CD14-positive monocyte (primary cell): ENCODE measurements at regions not wholly inside any gene's neighbourhood (a gene's known extent, or its start where the extent isn't known, plus 50 kb on each side); places are given as distances from the start of the nearest gene placed in this dataset.

Experiments
- DNase-seq, 3 donors: peaks; one replicate each; pipeline ENCODE4 v3.0.0-alpha.2; 2011 to 2022
- H2AFZ ChIP-seq: 2 replicates; pipeline ENCODE4 v1.6.0; 2012; ENCODE audit warnings: mild to moderate bottlenecking, low read depth, low read length, inconsistent platforms; ENCODE audit not compliant: insufficient read depth, poor library complexity, severe bottlenecking
- H3K27ac ChIP-seq, 2 donors: 1 replicate in 1 of 2; 2 replicates in 1 of 2; pipeline ENCODE4 v1.5.1; 2012 to 2013; ENCODE audit warnings: low read length in 2 of 2, control low read depth in 1 of 2, inconsistent platforms in 1 of 2, low read depth in 1 of 2, mild to moderate bottlenecking in 1 of 2
- H3K27me3 ChIP-seq, 2 donors: one replicate each; pipeline versions ENCODE4 v1.6.0 to v1.6.1; 2011 to 2013; ENCODE audit warnings: low read length in 2 of 2; ENCODE audit not compliant: control insufficient read depth in 2 of 2, insufficient read depth in 2 of 2
- H3K36me3 ChIP-seq, 2 donors: replicated peaks in 1 of 2; 1 replicate in 1 of 2; 2 replicates in 1 of 2; pipeline versions ENCODE4 v1.5.1 to v1.6.1; 2012 to 2013; ENCODE audit warnings: low read length in 2 of 2, control low read depth in 1 of 2, inconsistent platforms in 1 of 2, mild to moderate bottlenecking in 1 of 2; ENCODE audit not compliant: insufficient read depth in 2 of 2, control insufficient read depth in 1 of 2
- H3K4me1 ChIP-seq, 2 donors: 1 replicate in 1 of 2; 2 replicates in 1 of 2; pipeline versions ENCODE4 v1.5.1 to v1.6.1; 2012 to 2013; ENCODE audit warnings: low read length in 2 of 2, control low read depth in 1 of 2, inconsistent platforms in 1 of 2, mild to moderate bottlenecking in 1 of 2, moderate library complexity in 1 of 2; ENCODE audit not compliant: insufficient read depth in 2 of 2, control insufficient read depth in 1 of 2
- H3K4me2 ChIP-seq: replicated peaks from 2 replicates; pipeline ENCODE3; 2012; ENCODE audit warnings: low read length, moderate library complexity, mild to moderate bottlenecking; ENCODE audit not compliant: poor library complexity, severe bottlenecking; ENCODE audit errors: extremely low read depth
- H3K4me3 ChIP-seq, 3 experiments: fragments of 200-600 bp in 1 of 3; sonication (generic) in 1 of 3; replicated peaks in 1 of 3; 1 replicate in 2 of 3; 2 replicates in 1 of 3; pipeline ENCODE4 v1.5.1; 2011 to 2013; ENCODE audit warnings: low read length in 3 of 3, mild to moderate bottlenecking in 3 of 3, control low read depth in 2 of 3, low read depth in 2 of 3, inconsistent platforms in 1 of 3, moderate library complexity in 1 of 3
- H3K79me2 ChIP-seq: 2 replicates; pipeline ENCODE4 v1.6.0; 2012; ENCODE audit warnings: mild to moderate bottlenecking, control low read depth, inconsistent platforms, low read length, moderate library complexity; ENCODE audit not compliant: insufficient read depth
- H3K9ac ChIP-seq: 2 replicates; pipeline ENCODE4 v1.6.0; 2017; ENCODE audit warnings: low read length, mild to moderate bottlenecking; ENCODE audit not compliant: insufficient read depth, poor library complexity, severe bottlenecking
- H3K9me3 ChIP-seq, 2 donors: replicated peaks in 1 of 2; 1 replicate in 1 of 2; 2 replicates in 1 of 2; pipeline versions ENCODE4 v1.5.1 to v1.6.1; 2012 to 2013; ENCODE audit warnings: low read length in 2 of 2, control low read depth in 1 of 2; ENCODE audit not compliant: control insufficient read depth in 1 of 2, insufficient read depth in 1 of 2
- H4K20me1 ChIP-seq: 2 replicates; pipeline ENCODE4 v1.6.0; 2012; ENCODE audit warnings: mild to moderate bottlenecking, low read length, control low read depth, moderate library complexity; ENCODE audit not compliant: insufficient read depth
- H3K27ac Mint-ChIP-seq, 7 donors: one replicate each; pipeline ENCODE4 v1.8.0; 2020; ENCODE audit warnings: mild to moderate bottlenecking in 7 of 7, mixed read lengths in 7 of 7, moderate library complexity in 6 of 7, inconsistent platforms in 2 of 7
- H3K27me3 Mint-ChIP-seq, 3 donors: one replicate each; pipeline ENCODE4 v1.8.0; 2021 to 2022; ENCODE audit warnings: low read depth in 3 of 3, mild to moderate bottlenecking in 3 of 3, mixed read lengths in 3 of 3, moderate library complexity in 3 of 3, inconsistent platforms in 1 of 3
- H3K36me3 Mint-ChIP-seq, 2 donors: one replicate each; pipeline ENCODE4 v1.8.0; 2020; ENCODE audit warnings: mixed read lengths in 2 of 2, inconsistent platforms in 1 of 2, mild to moderate bottlenecking in 1 of 2
- H3K4me1 Mint-ChIP-seq: one replicate; pipeline ENCODE4 v1.8.0; 2020; ENCODE audit warnings: mild to moderate bottlenecking, mixed read lengths
- H3K4me3 Mint-ChIP-seq, 2 donors: one replicate each; pipeline ENCODE4 v1.8.0; 2020; ENCODE audit warnings: mild to moderate bottlenecking in 2 of 2, mixed read lengths in 2 of 2, moderate library complexity in 1 of 2
- H3K9me3 Mint-ChIP-seq, 7 donors: one replicate each; pipeline ENCODE4 v1.8.0; 2020 to 2022; ENCODE audit warnings: mixed read lengths in 7 of 7, mild to moderate bottlenecking in 6 of 7, moderate library complexity in 6 of 7, inconsistent platforms in 2 of 7
- WGBS: methylation state at CpG from one replicate; pipeline ENCODE4 v1.1.5; 2013; ENCODE audit warnings: missing lambda C conversion rate; ENCODE audit not compliant: insufficient coverage; 5-methylcytosine and 5-hydroxymethylcytosine counted together
- intact Hi-C, 2 donors: fragments of 100-400 bp; cut with micrococcal nuclease; formaldehyde crosslinking; loops; one replicate each; pipeline versions ENCODE4 v1.15.0 to v1.15.1; 2023
- TF ChIP-seq, protein P1 (sequence below): fragments of 200-600 bp; IDR thresholded peaks from one replicate; pipeline ENCODE4 v1.8.0; 2022; ENCODE audit warnings: antibody characterized with exemption, mild to moderate bottlenecking

- Histone ChIP-seq H3K4me1 (peaks cover 13 to 17% of the 10 kb centered on the region in 2 donors), H3K4me3 (no peak overlapping the region), H4K20me1 (no peaks in the 10 kb centered on the region), H3K79me2 (no peaks in the 10 kb centered on the region), H3K9me3 (no peaks in the 10 kb centered on the region), H3K36me3 (no peaks in the 10 kb centered on the region), H3K27me3 (no peaks in the 10 kb centered on the region), H2AFZ (no peak overlapping the region), H3K27ac (no peak overlapping the region), H3K4me2 (no peak overlapping the region), H3K9ac (no peak overlapping the region)
- no peaks in the 10 kb centered on the region for H3K9me3 Mint-ChIP-seq
- WGBS: 95% methylated on average over 4 of the region's 8 CpGs
- TF ChIP-seq, protein P1, sequence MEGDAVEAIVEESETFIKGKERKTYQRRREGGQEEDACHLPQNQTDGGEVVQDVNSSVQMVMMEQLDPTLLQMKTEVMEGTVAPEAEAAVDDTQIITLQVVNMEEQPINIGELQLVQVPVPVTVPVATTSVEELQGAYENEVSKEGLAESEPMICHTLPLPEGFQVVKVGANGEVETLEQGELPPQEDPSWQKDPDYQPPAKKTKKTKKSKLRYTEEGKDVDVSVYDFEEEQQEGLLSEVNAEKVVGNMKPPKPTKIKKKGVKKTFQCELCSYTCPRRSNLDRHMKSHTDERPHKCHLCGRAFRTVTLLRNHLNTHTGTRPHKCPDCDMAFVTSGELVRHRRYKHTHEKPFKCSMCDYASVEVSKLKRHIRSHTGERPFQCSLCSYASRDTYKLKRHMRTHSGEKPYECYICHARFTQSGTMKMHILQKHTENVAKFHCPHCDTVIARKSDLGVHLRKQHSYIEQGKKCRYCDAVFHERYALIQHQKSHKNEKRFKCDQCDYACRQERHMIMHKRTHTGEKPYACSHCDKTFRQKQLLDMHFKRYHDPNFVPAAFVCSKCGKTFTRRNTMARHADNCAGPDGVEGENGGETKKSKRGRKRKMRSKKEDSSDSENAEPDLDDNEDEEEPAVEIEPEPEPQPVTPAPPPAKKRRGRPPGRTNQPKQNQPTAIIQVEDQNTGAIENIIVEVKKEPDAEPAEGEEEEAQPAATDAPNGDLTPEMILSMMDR: no peak
- no peak overlapping the region for H3K27ac Mint-ChIP-seq
- H3K4me3 Mint-ChIP-seq: no peak overlapping the region
- H3K36me3 Mint-ChIP-seq: peaks cover 4 to 8% of the 10 kb centered on the region in 2 donors
- intact Hi-C loops: no loop called here
- no peaks in the 10 kb centered on the region for H3K27me3 Mint-ChIP-seq
- DNase-seq: no peak
- peaks cover 30% of the 10 kb centered on the region for H3K4me1 Mint-ChIP-seq
These were observed 120.5 kb downstream of the SLC25A47 start for GRCh38 chr14:100443603-100444002.

- Histone ChIP-seq H3K4me1 (peaks cover 6 to 11% of the 10 kb centered on the region in 2 donors), H3K27ac (no peak overlapping the region), H3K27me3 (no peaks in the 10 kb centered on the region), H3K4me2 (no peak overlapping the region), H4K20me1 (no peaks in the 10 kb centered on the region), H3K4me3 (no peak overlapping the region), H3K9me3 (no peaks in the 10 kb centered on the region), H3K79me2 (no peaks in the 10 kb centered on the region), H2AFZ (no peak overlapping the region), H3K36me3 (no peaks in the 10 kb centered on the region), H3K9ac (no peak overlapping the region)
- WGBS: 100% methylated on average over 5 of the region's 8 CpGs
- H3K9me3 Mint-ChIP-seq: no peaks in the 10 kb centered on the region
- H3K27me3 Mint-ChIP-seq: no peaks in the 10 kb centered on the region
- H3K4me3 Mint-ChIP-seq: no peak overlapping the region
- TF ChIP-seq, protein P1: no peak
- H3K4me1 Mint-ChIP-seq: peaks cover 16% of the 10 kb centered on the region
- no peak overlapping the region for H3K27ac Mint-ChIP-seq
- intact Hi-C loops: loop anchor here in 1 of 2 donors (5.0 kb wide), 1 partner anchor 197 kb away; no protein-coding TSS in a partner anchor
- H3K36me3 Mint-ChIP-seq: peaks cover 7 to 12% of the 10 kb centered on the region in 2 donors
- DNase-seq: no peak
These were observed 122.4 kb downstream of the SLC25A47 start for GRCh38 chr14:100445436-100446088.
